ES-I3 (cell line): ENCODE measurements at regions not wholly inside any gene's neighbourhood (a gene's known extent, or its start where the extent isn't known, plus 50 kb on each side); places are given as distances from the start of the nearest gene placed in this dataset.

Source experiments
- H3K36me3 ChIP-seq: 2 replicates; pipeline ENCODE4 v1.6.1; 2013; ENCODE audit warnings: mild to moderate bottlenecking, low read length, control low read depth, moderate library complexity; ENCODE audit not compliant: insufficient read depth
- H3K4me1 ChIP-seq: 2 replicates; pipeline ENCODE4 v1.6.1; 2013; ENCODE audit warnings: mild to moderate bottlenecking, control low read depth, low read length; ENCODE audit not compliant: insufficient read depth
- H3K9ac ChIP-seq: 2 replicates; pipeline ENCODE4 v1.6.1; 2013; ENCODE audit warnings: low read depth, mild to moderate bottlenecking, low read length, moderate library complexity
- H3K9me3 ChIP-seq: 2 replicates; pipeline ENCODE4 v1.6.1; 2013; ENCODE audit warnings: mild to moderate bottlenecking, low read length, moderate library complexity; ENCODE audit not compliant: control insufficient read depth, insufficient read depth

GRCh38 chr2:118671701-118672454 is 175.6 kb downstream of the EN1 start:
- Histone ChIP-seq H3K36me3 (no peaks in the 10 kb centered on the region), H3K9ac (no peak overlapping the region), H3K9me3 (no peaks in the 10 kb centered on the region), H3K4me1 (peaks cover 14% of the 10 kb centered on the region)

- H3K4me1 ChIP-seq: peaks cover 14% of the 10 kb centered on the region
- H3K9me3 ChIP-seq: no peaks in the 10 kb centered on the region
- H3K9ac ChIP-seq: no peak overlapping the region
- no peaks in the 10 kb centered on the region for H3K36me3 ChIP-seq
Observed at GRCh38 chr2:118670838-118671237, 176.6 kb downstream of the EN1 start.

- H3K4me1 ChIP-seq: peaks cover 14% of the 10 kb centered on the region
- no peaks in the 10 kb centered on the region for H3K9me3 ChIP-seq
- H3K36me3 ChIP-seq: no peaks in the 10 kb centered on the region
- H3K9ac ChIP-seq: no peak overlapping the region
Observed at GRCh38 chr2:118670276-118670675, 177.2 kb downstream of the EN1 start.

- Histone ChIP-seq H3K9ac (no peak overlapping the region), H3K9me3 (no peaks in the 10 kb centered on the region), H3K36me3 (no peaks in the 10 kb centered on the region), H3K4me1 (peaks cover 14% of the 10 kb centered on the region)
Observed at GRCh38 chr2:118669654-118670053, 177.8 kb downstream of the EN1 start.

GRCh38 chr2:118668431-118669424 is 178.7 kb downstream of the EN1 start:
- H3K9ac ChIP-seq: no peak overlapping the region
- H3K4me1 ChIP-seq: peaks cover 14% of the 10 kb centered on the region
- H3K36me3 ChIP-seq: no peaks in the 10 kb centered on the region
- no peaks in the 10 kb centered on the region for H3K9me3 ChIP-seq

- Histone ChIP-seq H3K4me1 (peaks cover 14% of the 10 kb centered on the region), H3K36me3 (no peaks in the 10 kb centered on the region), H3K9ac (no peak overlapping the region), H3K9me3 (no peaks in the 10 kb centered on the region)
Observed at GRCh38 chr2:118667964-118668363, 179.5 kb downstream of the EN1 start.

GRCh38 chr2:118667348-118667747 is 180.1 kb downstream of the EN1 start:
- H3K36me3 ChIP-seq: no peaks in the 10 kb centered on the region
- no peaks in the 10 kb centered on the region for H3K9me3 ChIP-seq
- H3K9ac ChIP-seq: no peak overlapping the region
- peaks cover 14% of the 10 kb centered on the region for H3K4me1 ChIP-seq

- no peaks in the 10 kb centered on the region for H3K36me3 ChIP-seq
- no peak overlapping the region for H3K9ac ChIP-seq
- H3K4me1 ChIP-seq: peaks cover 14% of the 10 kb centered on the region
- H3K9me3 ChIP-seq: no peaks in the 10 kb centered on the region
Observed at GRCh38 chr2:118665784-118666529, 181.5 kb downstream of the EN1 start.

GRCh38 chr2:118661179-118661578 is 186.3 kb downstream of the EN1 start:
- no peaks in the 10 kb centered on the region for H3K36me3 ChIP-seq
- no peaks in the 10 kb centered on the region for H3K9me3 ChIP-seq
- no peaks in the 10 kb centered on the region for H3K4me1 ChIP-seq
- H3K9ac ChIP-seq: no peak overlapping the region

GRCh38 chr2:118658596-118659198 is 188.8 kb downstream of the EN1 start:
- no peaks in the 10 kb centered on the region for H3K36me3 ChIP-seq

GRCh38 chr2:118657466-118657865 is 190.0 kb downstream of the EN1 start:
- Histone ChIP-seq H3K9ac (no peak overlapping the region), H3K9me3 (no peaks in the 10 kb centered on the region), H3K36me3 (no peaks in the 10 kb centered on the region), H3K4me1 (no peaks in the 10 kb centered on the region)

More at GRCh38 chr2:118658596-118659198, 188.8 kb downstream of the EN1 start:
- Histone ChIP-seq H3K9me3 (no peaks in the 10 kb centered on the region), H3K4me1 (no peaks in the 10 kb centered on the region), H3K9ac (no peak overlapping the region)

GRCh38 chr2:118654945-118655344 is 192.5 kb downstream of the EN1 start:
- Histone ChIP-seq H3K36me3 (no peaks in the 10 kb centered on the region), H3K9me3 (no peaks in the 10 kb centered on the region), H3K9ac (no peak overlapping the region), H3K4me1 (no peaks in the 10 kb centered on the region)

- no peaks in the 10 kb centered on the region for H3K36me3 ChIP-seq
- H3K9me3 ChIP-seq: no peaks in the 10 kb centered on the region
- H3K9ac ChIP-seq: no peak overlapping the region
- no peaks in the 10 kb centered on the region; the same call in 1 of the 2 replicates for H3K4me1 ChIP-seq
Observed at GRCh38 chr2:118650327-118650726, 197.1 kb downstream of the EN1 start.

GRCh38 chr2:118645876-118646275 is 201.6 kb downstream of the EN1 start:
- H3K36me3 ChIP-seq: no peaks in the 10 kb centered on the region
- no peak overlapping the region for H3K9ac ChIP-seq
- H3K4me1 ChIP-seq: peaks cover 13% of the 10 kb centered on the region
- no peaks in the 10 kb centered on the region for H3K9me3 ChIP-seq
